NB4 (cell line): ENCODE measurements at regions not wholly inside any gene's neighbourhood (a gene's known extent, or its start where the extent isn't known, plus 50 kb on each side); places are given as distances from the start of the nearest gene placed in this dataset.

Experiments
- POLR2A ChIP-seq: IDR thresholded peaks from 2 replicates; pipeline ENCODE4 v1.6.1; 2011; ENCODE audit warnings: mild to moderate bottlenecking; ENCODE audit not compliant: insufficient read length; ENCODE audit errors: extremely low read depth
- TF ChIP-seq, protein P1 (sequence below): IDR thresholded peaks from one replicate; pipeline ENCODE4 v1.5.1; 2012; ENCODE audit warnings: low read depth, low read length
- TF ChIP-seq, protein P2 (sequence below): IDR thresholded peaks from 2 replicates; pipeline ENCODE4 v1.6.1; 2011; ENCODE audit warnings: low read depth, low read length

DNA sequence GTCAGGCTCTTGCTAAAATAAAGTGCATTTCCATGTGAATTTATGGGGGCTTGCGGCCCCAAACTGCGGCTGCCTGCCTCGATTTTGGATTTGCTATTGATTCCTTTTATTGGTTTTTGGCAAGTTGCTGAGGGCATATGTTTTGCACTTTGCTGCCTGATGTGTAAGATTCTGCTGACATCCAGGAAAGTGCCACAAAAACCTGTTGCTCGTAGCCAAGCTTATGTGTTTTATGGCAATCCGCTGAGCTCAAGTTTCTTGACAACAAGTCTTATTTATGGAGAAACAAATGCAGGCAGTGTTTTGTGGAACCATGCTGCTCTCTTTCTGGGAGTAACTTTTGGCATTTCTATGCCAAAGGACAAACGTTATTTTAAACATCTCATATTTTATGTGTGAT, 97.3 kb upstream of the DDIT4L start:
- TF ChIP-seq POLR2A = no peak
- TF ChIP-seq, protein P1, sequence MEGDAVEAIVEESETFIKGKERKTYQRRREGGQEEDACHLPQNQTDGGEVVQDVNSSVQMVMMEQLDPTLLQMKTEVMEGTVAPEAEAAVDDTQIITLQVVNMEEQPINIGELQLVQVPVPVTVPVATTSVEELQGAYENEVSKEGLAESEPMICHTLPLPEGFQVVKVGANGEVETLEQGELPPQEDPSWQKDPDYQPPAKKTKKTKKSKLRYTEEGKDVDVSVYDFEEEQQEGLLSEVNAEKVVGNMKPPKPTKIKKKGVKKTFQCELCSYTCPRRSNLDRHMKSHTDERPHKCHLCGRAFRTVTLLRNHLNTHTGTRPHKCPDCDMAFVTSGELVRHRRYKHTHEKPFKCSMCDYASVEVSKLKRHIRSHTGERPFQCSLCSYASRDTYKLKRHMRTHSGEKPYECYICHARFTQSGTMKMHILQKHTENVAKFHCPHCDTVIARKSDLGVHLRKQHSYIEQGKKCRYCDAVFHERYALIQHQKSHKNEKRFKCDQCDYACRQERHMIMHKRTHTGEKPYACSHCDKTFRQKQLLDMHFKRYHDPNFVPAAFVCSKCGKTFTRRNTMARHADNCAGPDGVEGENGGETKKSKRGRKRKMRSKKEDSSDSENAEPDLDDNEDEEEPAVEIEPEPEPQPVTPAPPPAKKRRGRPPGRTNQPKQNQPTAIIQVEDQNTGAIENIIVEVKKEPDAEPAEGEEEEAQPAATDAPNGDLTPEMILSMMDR = no peak
- TF ChIP-seq, protein P2, sequence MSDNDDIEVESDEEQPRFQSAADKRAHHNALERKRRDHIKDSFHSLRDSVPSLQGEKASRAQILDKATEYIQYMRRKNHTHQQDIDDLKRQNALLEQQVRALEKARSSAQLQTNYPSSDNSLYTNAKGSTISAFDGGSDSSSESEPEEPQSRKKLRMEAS = no peak
